H7 (cell line): ENCODE measurements at regions not wholly inside any gene's neighbourhood (a gene's known extent, or its start where the extent isn't known, plus 50 kb on each side); places are given as distances from the start of the nearest gene placed in this dataset.
"Not testable (repeated sequence)": the region's sequence is repeated elsewhere in the genome, so short reads cannot be mapped to it uniquely, and the experiment has no call there.

ENCODE experiments used
- DNase-seq: peaks from one replicate; pipeline ENCODE4 v3.0.0; 2012
- H3K27me3 ChIP-seq: 2 replicates; pipeline ENCODE4 v1.6.0; 2011; ENCODE audit warnings: mild to moderate bottlenecking, low read length; ENCODE audit not compliant: control insufficient read depth, insufficient read depth
- H3K36me3 ChIP-seq: replicated peaks from 2 replicates; pipeline ENCODE4 v1.5.1; 2011; ENCODE audit warnings: low read length; ENCODE audit not compliant: control insufficient read depth, insufficient read depth
- H3K4me3 ChIP-seq: 2 replicates; pipeline ENCODE4 v1.5.1; 2011; ENCODE audit warnings: low read depth, mild to moderate bottlenecking, control low read depth, low read length, moderate library complexity; ENCODE audit not compliant: insufficient read depth

DNA sequence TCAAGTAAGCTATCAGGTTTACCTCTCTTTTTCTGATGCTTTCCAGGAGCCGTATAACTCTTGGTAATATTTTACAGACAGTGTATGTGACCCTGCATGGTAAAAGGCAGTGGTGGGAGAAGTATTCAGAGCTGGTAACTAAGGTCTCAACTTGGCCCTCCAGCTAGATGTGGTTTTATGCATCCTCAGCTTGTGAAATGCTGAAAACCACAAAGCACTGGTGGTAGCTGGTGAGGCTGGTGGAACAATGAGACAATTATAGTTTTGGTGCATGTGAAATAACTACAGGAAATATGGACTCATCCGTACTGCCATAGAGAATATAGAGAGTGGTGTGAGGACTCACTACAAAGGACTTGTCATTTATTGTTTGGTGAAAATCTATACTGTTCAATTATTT lies 383.0 kb upstream of the PCDH15 start:
- DNase-seq, result no peak
- H3K36me3 ChIP-seq, result no peaks in the 10 kb centered on the region
- no peaks in the 10 kb centered on the region for H3K27me3 ChIP-seq
- no peak overlapping the region for H3K4me3 ChIP-seq

DNA sequence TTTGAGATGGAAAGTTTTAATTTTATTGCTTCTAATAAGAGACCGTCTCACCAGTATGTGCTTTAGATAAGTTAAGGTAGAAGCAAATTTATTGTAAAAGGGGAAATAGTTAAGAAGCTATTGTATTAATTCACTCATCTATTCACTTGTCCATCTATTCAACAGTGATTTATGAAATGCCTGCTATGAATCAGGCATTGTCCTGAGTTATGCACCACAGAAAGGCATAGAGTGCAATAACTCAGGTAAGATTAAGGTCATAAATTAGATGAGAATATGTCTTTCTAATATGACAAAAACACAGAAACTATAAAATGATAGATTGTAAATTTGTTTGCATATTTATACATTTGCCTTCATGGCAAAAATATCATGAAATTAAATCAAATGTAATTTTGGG lies 379.3 kb upstream of the PCDH15 start:
- H3K4me3 ChIP-seq, result no peak overlapping the region
- no peak for DNase-seq
- H3K36me3 ChIP-seq, result no peaks in the 10 kb centered on the region
- H3K27me3 ChIP-seq, result no peaks in the 10 kb centered on the region

DNA sequence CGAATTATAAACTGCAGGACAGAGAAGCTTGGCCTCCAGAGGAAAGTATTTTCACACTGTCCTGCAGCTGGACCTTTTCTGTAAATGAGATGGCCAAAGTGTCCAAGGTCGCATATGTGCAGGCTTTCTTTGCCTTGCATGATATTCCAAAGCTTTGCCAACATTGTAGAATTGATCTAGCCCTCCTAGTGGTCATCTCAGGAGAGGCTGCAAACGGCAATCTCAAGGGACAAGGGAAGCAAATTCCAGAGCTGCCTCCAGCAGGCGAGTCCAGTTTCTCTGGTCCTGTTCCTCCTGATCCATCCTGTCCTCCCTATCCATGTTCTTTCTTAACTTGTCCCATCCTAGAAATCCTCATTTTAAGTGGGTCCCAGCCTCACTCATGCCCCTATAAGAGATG lies 373.4 kb upstream of the PCDH15 start:
- no peaks in the 10 kb centered on the region for H3K36me3 ChIP-seq
- no peak for DNase-seq

DNA sequence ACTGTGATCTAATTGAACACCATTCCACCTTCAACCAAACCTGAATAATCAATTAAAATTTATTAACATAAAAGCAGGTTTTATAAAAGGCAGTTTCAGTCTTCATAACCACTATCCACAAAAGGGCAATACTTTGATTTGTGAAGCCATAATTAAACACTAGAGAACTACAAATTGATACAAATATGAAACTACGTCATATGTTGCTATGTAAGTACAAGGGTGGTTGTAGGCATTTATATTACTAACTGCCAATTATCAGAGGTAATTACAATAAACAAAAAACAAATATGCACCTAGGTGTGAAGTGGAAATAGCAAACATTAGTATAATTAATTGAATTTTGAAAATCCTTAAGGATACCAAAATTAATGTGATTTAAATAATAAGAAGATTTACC lies 368.5 kb upstream of the PCDH15 start:
- no peak overlapping the region for H3K4me3 ChIP-seq
- H3K27me3 ChIP-seq, result no peaks in the 10 kb centered on the region
- DNase-seq, result no peak

More for the DNA sequence above, 373.4 kb upstream of the PCDH15 start:
- no peaks in the 10 kb centered on the region for H3K27me3 ChIP-seq
- H3K4me3 ChIP-seq, result no peak overlapping the region

DNA sequence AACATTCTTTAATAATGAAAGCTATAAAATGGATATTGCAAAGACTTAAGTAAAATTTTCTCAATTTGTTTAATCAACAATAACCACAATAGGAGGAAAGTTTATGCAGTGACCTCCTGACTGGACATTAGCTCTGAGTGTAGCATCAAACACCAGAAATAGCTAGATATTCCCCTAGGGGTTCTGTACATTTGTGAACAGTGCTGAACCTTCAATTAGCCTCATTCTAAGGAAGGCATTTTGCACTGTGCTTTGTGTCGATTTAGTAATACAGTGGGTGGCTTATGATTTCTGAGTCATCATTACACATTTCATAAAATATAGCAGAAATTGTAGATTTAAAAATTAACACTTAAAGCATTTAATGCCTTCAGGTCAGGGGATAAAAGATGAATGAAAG lies 367.3 kb upstream of the PCDH15 start:
- Histone ChIP-seq H3K27me3 (no peaks in the 10 kb centered on the region), H3K36me3 (no peaks in the 10 kb centered on the region), H3K4me3 (no peak overlapping the region)
- DNase-seq, result no peak

More for the DNA sequence above, 368.5 kb upstream of the PCDH15 start:
- H3K36me3 ChIP-seq, result no peaks in the 10 kb centered on the region

DNA sequence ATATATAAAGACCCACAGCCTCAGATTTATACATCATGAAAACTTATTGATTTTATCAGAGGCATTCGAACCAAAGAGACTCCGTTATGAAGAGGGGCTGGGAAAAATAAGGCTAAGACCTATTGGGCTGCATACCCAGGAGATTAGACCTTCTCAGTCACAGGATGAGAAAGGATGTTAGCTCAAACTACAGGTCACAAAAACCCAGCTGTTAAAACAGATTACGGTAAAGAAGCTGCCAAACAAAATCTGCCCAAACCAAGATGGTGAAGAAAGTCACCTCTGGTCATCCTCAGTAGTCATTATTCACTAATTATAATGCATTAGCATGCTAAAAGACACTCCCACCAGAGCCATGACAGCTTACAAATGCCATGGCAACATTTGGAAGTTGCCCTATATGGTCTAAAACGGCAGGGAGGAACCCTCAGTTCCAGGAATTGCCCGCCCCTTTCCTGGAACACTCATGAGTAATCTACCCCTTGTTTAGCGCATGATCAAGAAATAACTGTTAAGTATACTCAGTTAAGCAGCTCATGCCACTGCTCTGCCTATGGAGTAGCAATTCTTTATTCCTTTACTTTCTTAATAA lies 362.5 kb upstream of the PCDH15 start:
- Histone ChIP-seq H3K27me3 (no peaks in the 10 kb centered on the region), H3K4me3 (no peak overlapping the region), H3K36me3 (no peaks in the 10 kb centered on the region)
- no peak for DNase-seq

DNA sequence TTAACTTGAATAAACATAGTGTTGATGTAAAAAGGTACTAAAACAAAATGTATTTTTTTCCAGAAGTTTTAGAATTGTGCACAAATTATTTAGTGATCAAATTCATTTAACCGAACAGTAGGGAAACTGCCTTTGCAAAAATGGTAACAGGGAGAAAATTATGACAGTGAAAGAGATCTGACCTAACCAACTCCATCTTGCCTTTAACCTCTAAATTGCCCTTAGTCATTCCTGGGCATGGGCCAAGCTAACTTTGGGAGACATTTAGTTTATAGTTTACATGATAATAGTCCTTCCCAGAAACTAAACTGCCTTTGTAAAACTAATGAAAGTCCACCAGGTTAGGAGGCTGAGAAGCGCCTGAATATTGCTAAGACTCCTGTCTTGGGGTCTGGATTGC lies 361.3 kb upstream of the PCDH15 start:
- H3K36me3 ChIP-seq, H3K4me3 ChIP-seq, H3K27me3 ChIP-seq, DNase-seq: not testable (repeated sequence)

DNA sequence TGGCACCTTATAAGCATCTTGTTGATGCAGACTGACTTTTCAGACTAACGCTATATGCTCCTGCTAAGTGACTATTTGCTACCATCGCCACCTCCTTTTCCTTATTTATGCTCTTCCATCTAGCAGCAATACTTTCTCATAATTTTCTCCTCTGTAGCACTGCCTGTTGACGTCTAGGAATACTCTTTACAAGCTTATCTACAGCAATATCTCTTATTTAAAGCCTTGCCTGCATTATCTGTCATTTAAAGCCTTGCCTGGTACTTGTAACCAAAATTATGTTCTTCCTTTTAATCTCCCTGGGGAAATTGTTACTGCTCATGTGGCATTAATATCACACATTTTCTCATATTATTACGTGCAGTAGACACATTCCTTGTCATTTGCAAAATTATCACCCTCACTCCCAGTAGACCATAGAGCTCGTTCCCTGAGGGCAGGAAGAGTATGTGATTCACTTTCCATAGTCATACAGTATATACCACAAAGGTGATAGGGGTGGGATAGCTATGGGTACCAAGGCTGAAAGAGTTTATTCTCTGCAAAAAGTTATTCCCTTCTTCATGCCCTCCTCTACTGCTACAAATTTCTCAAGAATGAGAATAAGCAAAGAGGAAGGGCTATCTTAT lies 359.7 kb upstream of the PCDH15 start:
- H3K4me3 ChIP-seq, result no peak overlapping the region
- H3K36me3 ChIP-seq, result no peaks in the 10 kb centered on the region
- no peaks in the 10 kb centered on the region for H3K27me3 ChIP-seq
- DNase-seq, result no peak

DNA sequence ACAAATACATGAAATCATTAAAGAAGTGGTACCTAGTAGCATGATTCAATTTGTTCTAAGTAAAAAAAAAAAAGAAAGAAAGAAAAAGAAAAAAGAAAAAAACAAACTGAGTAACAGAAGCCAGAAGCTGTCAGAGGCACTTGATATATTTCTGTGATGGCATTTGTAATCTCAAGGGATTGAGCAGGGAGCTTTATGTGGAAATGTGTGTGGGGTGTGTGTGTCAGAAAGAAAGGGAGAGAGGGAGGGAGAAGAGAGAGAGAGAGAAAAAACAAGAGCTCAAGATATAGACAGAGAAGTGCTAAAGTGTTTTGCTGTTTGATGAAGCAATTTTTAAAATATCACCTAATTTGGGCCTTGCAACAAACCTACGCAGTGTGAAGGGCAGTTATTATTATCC lies 357.6 kb upstream of the PCDH15 start:
- H3K4me3 ChIP-seq, result no peak overlapping the region
- DNase-seq, result no peak
- H3K27me3 ChIP-seq, result no peaks in the 10 kb centered on the region
- H3K36me3 ChIP-seq, result no peaks in the 10 kb centered on the region

DNA sequence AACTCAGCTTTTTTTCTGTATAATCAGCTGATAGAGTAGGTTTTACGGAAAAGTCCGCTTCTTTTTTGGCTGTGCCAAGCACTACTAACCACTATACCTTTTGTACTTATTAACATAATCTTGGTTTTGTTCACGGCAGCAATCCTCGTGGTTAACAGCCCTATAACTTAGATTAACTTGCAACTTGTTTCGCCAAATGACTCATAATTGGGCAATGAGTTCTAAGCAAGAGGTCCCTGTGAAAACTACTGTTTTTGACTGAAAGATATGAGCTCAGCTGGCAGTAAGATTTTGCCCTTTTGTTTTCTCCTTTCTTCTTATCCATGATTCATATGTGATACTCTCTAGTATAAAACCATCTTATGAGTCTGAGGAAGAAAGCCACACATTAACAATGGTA lies 345.0 kb upstream of the PCDH15 start:
- Histone ChIP-seq H3K36me3 (no peaks in the 10 kb centered on the region), H3K27me3 (no peaks in the 10 kb centered on the region), H3K4me3 (no peak overlapping the region)
- DNase-seq, result no peak

DNA sequence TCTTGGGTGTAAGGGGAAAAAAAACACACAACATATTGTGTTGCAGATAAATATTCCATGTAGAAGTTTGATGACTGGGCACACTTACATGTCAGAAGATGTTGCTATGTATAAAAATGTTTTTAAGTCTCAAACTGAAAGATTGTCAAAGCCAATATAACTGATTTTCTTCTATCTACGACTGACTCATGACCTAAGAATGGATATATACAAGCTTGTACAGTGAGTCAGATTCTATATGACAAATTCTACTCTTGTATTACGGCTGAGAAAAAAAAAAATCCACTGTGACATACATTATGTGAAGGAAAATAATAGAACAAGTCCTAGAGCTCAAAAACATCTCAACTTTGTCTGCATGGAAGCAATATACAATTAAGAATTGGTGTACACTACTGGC lies 343.0 kb upstream of the PCDH15 start:
- Histone ChIP-seq H3K4me3 (no peak overlapping the region), H3K36me3 (no peaks in the 10 kb centered on the region), H3K27me3 (no peaks in the 10 kb centered on the region)
- no peak for DNase-seq

DNA sequence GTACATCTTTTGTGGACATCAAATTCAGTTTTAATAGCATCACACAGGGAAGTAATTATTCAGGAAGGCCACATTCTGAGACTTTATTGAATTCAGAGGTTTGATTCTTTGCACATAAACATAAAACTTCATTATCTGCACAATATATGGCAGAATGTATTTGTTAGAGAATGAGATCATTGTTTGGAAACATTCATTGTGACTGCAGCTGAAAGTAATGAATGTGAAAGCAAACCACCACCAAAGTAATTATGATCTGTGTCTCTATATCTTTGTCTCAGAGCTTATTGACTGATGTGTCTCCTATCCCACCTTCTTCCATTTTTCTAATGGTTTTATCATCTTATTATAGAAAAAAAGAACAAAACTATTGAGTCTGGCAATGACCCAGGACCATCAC lies 340.9 kb upstream of the PCDH15 start:
- Histone ChIP-seq H3K4me3 (no peak overlapping the region), H3K36me3 (no peaks in the 10 kb centered on the region)
- no peak for DNase-seq

DNA sequence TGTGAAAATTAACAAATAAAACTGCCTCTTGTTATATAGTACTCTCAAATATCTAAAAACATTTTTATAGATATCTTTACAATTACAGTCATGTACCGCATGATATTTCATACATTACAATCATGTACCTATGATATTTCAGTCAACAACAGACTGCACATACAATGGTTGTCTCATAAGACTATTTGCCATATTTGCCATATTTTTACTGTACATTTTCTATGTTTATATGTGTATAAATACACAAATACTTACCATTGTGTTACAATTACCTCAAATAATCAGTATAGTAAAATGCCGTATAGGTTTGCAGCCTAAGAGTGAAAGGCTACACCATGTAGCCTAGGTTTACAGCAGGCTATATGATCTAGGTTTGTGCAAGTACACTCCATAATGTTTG lies 336.0 kb upstream of the PCDH15 start:
- H3K36me3 ChIP-seq, result no peaks in the 10 kb centered on the region
- H3K4me3 ChIP-seq, result no peak overlapping the region
- no peak for DNase-seq
- no peaks in the 10 kb centered on the region for H3K27me3 ChIP-seq

More for the DNA sequence above, 340.9 kb upstream of the PCDH15 start:
- H3K27me3 ChIP-seq, result no peaks in the 10 kb centered on the region

DNA sequence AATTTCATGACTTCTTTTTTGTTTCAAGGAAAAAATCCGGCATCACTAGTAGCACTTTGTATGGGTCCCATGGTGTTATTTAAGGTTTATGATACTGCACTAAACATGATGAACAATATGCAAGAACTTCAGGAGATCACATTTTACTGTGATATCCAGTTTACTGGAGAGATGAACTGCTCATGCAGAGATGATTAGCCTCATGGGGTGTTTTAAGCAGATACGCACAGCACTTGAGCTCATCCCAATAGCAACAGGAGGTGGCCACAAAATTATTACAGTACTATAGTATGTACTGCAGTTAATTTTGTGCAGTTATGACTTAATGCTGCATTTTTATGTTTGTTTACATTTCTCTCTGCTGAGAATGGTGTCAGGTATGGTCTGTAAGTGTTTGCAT lies 303.7 kb upstream of the PCDH15 start:
- Histone ChIP-seq H3K36me3 (no peaks in the 10 kb centered on the region), H3K4me3 (no peak overlapping the region), H3K27me3 (no peaks in the 10 kb centered on the region)
- no peak for DNase-seq

DNA sequence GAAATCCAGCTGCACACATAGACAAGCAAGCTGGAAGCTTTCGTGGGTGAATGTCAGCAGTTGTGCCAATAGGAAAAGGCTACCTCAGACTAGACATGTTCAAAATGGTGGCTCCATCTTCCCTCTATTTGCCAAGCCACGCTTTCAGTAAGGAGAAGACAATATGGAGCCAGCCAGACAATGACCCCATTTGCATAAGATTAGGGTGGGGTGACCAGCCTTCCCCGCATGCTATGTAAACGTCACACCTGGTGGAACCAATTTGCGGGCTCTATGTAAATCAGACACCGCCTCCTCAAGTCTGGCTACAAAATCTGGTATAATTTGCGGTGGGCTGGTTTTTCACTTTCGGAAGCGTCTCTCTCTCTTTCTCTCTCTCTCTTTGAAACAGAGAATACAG lies 297.4 kb upstream of the PCDH15 start:
- no peak for DNase-seq
- H3K4me3 ChIP-seq, result no peak overlapping the region
- no peaks in the 10 kb centered on the region for H3K27me3 ChIP-seq
- H3K36me3 ChIP-seq, result no peaks in the 10 kb centered on the region
